AG10803 (cell line): ENCODE measurements at regions not wholly inside any gene's neighbourhood (a gene's known extent, or its start where the extent isn't known, plus 50 kb on each side); places are given as distances from the start of the nearest gene placed in this dataset.
"Not testable (repeated sequence)": the region's sequence is repeated elsewhere in the genome, so short reads cannot be mapped to it uniquely, and the experiment has no call there.

ENCODE experiments used
- DNase-seq: peaks from one replicate; pipeline ENCODE4 v3.0.0; 2010; ENCODE audit warnings: low read depth
- H3K4me3 ChIP-seq: 2 replicates; pipeline ENCODE4 v1.5.1; 2011; ENCODE audit warnings: mild to moderate bottlenecking, low read length, control low read depth
- CTCF ChIP-seq: conservative IDR thresholded peaks from 2 replicates; pipeline ENCODE4 v1.5.1; 2011; ENCODE audit warnings: mild to moderate bottlenecking, low read length, control low read depth, inconsistent platforms

GRCh38 chr17:83024218-83024971, 55.0 kb upstream of the METRNL start:
- no peak overlapping the region for H3K4me3 ChIP-seq
- no peak for TF ChIP-seq CTCF
- DNase-seq: no peak

GRCh38 chr17:83025636-83026280, 53.7 kb upstream of the METRNL start:
- no peak for TF ChIP-seq CTCF
- no peak overlapping the region for H3K4me3 ChIP-seq
- DNase-seq: no peak

- no peak for TF ChIP-seq CTCF
- no peak overlapping the region for H3K4me3 ChIP-seq
- no peak for DNase-seq
These were observed 53.0 kb upstream of the METRNL start for GRCh38 chr17:83026311-83026811.

- not testable (repeated sequence) for H3K4me3 ChIP-seq, DNase-seq
These were observed 52.5 kb upstream of the METRNL start for GRCh38 chr17:83026921-83027320.

- TF ChIP-seq CTCF: no peak
- DNase-seq: no peak
- no peak overlapping the region for H3K4me3 ChIP-seq
These were observed 50.6 kb upstream of the METRNL start for GRCh38 chr17:83028851-83029250.

GRCh38 chr17:83029571-83029970, 49.8 kb upstream of the METRNL start:
- no peak overlapping the region for H3K4me3 ChIP-seq
- no peak for TF ChIP-seq CTCF
- DNase-seq: no peak
